Bronchial epithelial cell (primary cell): ENCODE measurements at regions not wholly inside any gene's neighbourhood (a gene's known extent, or its start where the extent isn't known, plus 50 kb on each side); places are given as distances from the start of the nearest gene placed in this dataset.

ENCODE experiments used
- DNase-seq: peaks from one replicate; pipeline ENCODE4 v3.0.0-alpha.2; 2010; ENCODE audit warnings: low read depth
- FAIRE-seq: peaks from 2 replicates; lab custom pipeline; 2011; peaks lifted over from hg19 to GRCh38; lab: Jason Lieb, UNC
- H3K27me3 ChIP-seq: 2 replicates; pipeline ENCODE4 v1.5.1; 2011; ENCODE audit warnings: low read length; ENCODE audit not compliant: control insufficient read depth, insufficient read depth
- H3K36me3 ChIP-seq: 2 replicates; pipeline ENCODE4 v1.5.1; 2011; ENCODE audit warnings: low read length; ENCODE audit not compliant: control insufficient read depth, insufficient read depth
- H3K4me3 ChIP-seq: 2 replicates; pipeline ENCODE4 v1.5.1; 2011; ENCODE audit warnings: mild to moderate bottlenecking, low read depth, low read length, control low read depth
- TF ChIP-seq, protein P1 (sequence below): IDR thresholded peaks from 2 replicates; pipeline ENCODE4 v1.5.1; 2011; ENCODE audit warnings: mild to moderate bottlenecking, moderate library complexity, low read length, control low read depth, inconsistent platforms; ENCODE audit not compliant: insufficient read depth, severe bottlenecking

DNA sequence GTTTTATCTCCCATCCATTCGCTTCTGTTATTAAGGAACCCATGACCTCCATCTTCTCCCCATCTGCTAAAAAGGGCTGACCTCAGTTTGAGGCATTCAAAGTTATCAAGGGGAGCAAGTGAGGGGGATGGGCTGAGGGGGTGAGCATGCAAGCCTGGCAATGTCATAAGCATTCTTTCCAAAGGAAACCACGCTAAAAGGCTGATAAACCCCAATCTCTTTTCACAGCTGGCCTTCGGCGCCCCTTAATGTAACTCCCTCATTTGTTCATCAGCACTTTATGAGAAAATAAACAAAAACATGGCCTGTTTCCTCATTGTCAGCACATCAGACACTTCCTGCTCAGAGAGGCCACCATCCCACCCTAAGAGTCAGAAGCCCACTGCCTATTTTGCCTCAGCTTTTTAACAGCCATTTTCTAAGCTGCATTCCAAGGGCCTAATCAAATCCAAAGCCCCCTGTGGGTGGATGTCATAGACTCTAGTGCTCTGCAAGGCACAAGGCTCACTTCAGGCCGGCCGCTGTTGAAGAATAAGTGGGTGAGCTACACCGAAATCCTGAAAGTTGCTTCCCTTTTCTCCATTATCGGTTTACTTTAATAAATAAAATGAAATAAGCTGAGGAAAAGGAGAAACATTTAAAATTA lies 92.0 kb upstream of the SRD5A3 start:
- FAIRE-seq (no peak), DNase-seq (no peak)
- Histone ChIP-seq H3K4me3 (no peak overlapping the region), H3K36me3 (no peaks in the 10 kb centered on the region), H3K27me3 (no peaks in the 10 kb centered on the region)
- TF ChIP-seq, protein P1, sequence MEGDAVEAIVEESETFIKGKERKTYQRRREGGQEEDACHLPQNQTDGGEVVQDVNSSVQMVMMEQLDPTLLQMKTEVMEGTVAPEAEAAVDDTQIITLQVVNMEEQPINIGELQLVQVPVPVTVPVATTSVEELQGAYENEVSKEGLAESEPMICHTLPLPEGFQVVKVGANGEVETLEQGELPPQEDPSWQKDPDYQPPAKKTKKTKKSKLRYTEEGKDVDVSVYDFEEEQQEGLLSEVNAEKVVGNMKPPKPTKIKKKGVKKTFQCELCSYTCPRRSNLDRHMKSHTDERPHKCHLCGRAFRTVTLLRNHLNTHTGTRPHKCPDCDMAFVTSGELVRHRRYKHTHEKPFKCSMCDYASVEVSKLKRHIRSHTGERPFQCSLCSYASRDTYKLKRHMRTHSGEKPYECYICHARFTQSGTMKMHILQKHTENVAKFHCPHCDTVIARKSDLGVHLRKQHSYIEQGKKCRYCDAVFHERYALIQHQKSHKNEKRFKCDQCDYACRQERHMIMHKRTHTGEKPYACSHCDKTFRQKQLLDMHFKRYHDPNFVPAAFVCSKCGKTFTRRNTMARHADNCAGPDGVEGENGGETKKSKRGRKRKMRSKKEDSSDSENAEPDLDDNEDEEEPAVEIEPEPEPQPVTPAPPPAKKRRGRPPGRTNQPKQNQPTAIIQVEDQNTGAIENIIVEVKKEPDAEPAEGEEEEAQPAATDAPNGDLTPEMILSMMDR, result no peak

DNA sequence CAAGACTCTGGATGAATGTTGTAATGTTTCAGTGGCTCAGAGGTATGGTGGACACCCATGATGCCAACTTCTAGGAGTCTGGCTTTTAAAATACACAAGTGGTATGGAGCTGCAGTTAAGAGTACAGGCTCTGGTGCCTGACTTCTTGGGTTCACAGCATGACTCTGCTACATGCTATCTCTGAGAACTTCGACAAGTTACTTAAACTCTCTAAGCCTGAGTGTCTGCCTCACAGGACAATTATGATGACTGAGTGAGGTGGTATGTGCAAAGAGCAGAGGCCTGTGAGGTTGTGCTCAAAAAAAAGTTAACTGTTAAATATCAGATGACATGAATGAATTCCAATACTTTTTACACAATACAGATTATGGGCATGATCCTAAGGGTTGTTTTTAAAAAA lies 90.9 kb upstream of the SRD5A3 start:
- TF ChIP-seq, protein P1, result no peak
- no peak for DNase-seq
- Histone ChIP-seq H3K4me3 (no peak overlapping the region), H3K27me3 (no peaks in the 10 kb centered on the region), H3K36me3 (no peaks in the 10 kb centered on the region)
- FAIRE-seq, result no peak

DNA sequence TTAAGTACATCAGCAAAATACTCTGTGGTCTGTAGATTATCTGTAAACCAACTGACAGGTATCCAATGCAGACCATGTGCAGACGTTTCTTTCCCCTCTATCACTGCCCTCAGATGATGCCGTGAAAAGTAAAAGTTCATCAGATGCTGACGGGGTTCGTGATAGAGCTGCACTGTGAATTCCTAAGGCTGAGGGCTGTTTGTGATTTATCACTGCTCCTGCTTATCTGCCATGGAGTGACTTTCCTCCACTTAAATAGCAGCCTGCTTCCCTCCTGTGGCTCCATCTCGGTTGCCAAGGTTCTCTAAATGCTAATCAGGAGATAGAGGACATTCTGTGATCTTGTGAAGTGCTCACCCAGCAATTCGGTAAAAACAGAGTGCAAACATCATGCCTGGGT lies 89.3 kb upstream of the SRD5A3 start:
- FAIRE-seq, result no peak
- TF ChIP-seq, protein P1, result no peak

DNA sequence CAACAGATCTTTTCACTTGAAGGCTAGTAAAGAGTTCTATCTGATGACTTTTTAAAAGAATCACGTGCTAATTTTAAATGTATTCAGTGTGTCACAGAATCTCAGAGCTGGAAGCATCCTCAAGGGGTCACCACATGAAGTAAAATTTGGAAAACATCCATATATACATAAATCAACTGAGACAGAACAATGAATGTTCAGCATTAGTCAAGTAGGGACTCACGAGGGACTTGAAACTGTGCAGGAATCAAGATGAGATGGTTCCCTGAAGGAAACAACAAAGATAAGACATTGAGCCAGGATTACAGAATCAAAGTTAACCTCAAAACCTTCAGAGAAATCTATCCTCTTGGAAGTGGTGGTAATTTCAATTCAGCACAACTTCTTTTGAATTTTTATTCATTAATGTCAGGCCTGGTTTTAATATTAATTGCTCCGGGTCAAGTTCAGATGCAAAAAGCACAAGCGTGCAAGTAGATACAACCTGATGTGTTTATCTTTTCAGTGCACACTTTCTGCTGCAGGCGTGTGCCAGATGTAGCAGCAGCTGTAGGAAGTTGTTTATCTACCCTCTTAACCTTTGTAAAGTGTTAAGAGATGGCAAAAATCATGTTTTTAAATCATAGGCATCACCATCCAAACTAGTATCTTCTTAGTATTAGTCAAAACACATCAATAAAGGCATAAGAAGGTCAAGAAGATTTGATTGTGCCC lies 87.7 kb upstream of the SRD5A3 start:
- H3K27me3 ChIP-seq, result no peaks in the 10 kb centered on the region
- H3K36me3 ChIP-seq, result no peaks in the 10 kb centered on the region
- DNase-seq, result no peak

More for the DNA sequence above, 89.3 kb upstream of the SRD5A3 start:
- no peak for DNase-seq
- no peaks in the 10 kb centered on the region for H3K27me3 ChIP-seq
- no peak overlapping the region for H3K4me3 ChIP-seq
- no peaks in the 10 kb centered on the region for H3K36me3 ChIP-seq

DNA sequence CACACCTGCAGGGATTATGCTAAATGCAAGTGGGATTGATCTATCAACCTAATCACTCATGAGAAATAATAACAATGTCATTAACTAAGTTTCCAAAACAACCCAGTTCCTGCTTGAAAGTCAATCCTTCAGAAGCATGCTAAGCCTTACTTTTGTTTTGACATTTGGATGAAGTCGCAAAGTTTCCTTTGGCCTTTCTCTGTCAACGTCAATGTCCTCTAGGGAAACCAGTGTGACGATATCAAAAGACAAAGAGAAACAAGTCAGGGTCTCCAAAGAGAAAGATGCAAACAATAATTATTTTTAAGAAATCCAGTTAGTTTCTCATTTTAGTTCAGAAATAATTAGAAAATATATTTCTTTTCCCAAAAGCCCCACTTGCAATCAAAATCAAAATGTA lies 86.7 kb upstream of the SRD5A3 start:
- Histone ChIP-seq H3K36me3 (no peaks in the 10 kb centered on the region), H3K4me3 (no peak overlapping the region), H3K27me3 (no peaks in the 10 kb centered on the region)
- TF ChIP-seq, protein P1, result no peak
- FAIRE-seq, result no peak
- DNase-seq, result no peak

More for the DNA sequence above, 87.7 kb upstream of the SRD5A3 start:
- no peak for FAIRE-seq
- TF ChIP-seq, protein P1, result no peak
- H3K4me3 ChIP-seq, result no peak overlapping the region

DNA sequence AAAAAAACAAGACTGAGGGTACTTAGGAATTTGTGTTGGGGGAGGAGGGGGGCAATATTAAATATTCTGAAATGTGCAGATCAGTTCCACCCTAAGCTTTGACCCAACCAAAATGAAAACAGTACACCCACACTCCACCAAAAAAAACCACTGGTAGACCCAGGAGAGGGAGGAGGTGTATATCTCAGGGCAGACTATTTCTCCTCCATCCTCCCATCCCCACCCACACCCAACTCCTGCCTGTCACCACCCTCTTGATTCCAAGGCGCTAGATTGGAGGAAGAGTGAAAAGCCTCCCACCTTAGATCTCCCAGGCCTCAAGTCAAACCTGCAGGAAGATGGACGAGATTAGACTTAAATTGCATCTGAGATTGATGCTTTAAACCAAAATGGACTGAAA lies 76.6 kb upstream of the SRD5A3 start:
- no peak for DNase-seq
- TF ChIP-seq, protein P1, result no peak
- H3K27me3 ChIP-seq, result no peaks in the 10 kb centered on the region
- no peak overlapping the region for H3K4me3 ChIP-seq
- no peak for FAIRE-seq
- H3K36me3 ChIP-seq, result no peaks in the 10 kb centered on the region
